Loucy (cell line): ENCODE measurements at regions not wholly inside any gene's neighbourhood (a gene's known extent, or its start where the extent isn't known, plus 50 kb on each side); places are given as distances from the start of the nearest gene placed in this dataset.

Experiments used
- H2AFZ ChIP-seq: fragments of 200-600 bp; sonication (generic); 2 replicates; pipeline ENCODE4 v1.6.0; 2016; ENCODE audit warnings: antibody characterized with exemption, mild to moderate bottlenecking, low read length, moderate library complexity
- H3F3A ChIP-seq: fragments of 200-600 bp; 2 replicates; pipeline ENCODE4 v1.6.0; 2016; ENCODE audit warnings: antibody characterized with exemption, low read depth, mild to moderate bottlenecking
- H3K27me3 ChIP-seq: fragments of 200-600 bp; sonication (generic); 2 replicates; pipeline ENCODE4 v1.6.1; 2014; ENCODE audit warnings: low read length, mild to moderate bottlenecking; ENCODE audit not compliant: insufficient read depth, poor library complexity, severe bottlenecking
- H3K36me3 ChIP-seq: fragments of 200-600 bp; sonication (generic); 2 replicates; pipeline ENCODE4 v1.6.1; 2016; ENCODE audit warnings: low read length; ENCODE audit not compliant: insufficient read depth
- H3K4me1 ChIP-seq: fragments of 200-600 bp; sonication (generic); 2 replicates; pipeline ENCODE4 v1.5.1; 2014; ENCODE audit warnings: low read length, mild to moderate bottlenecking; ENCODE audit not compliant: insufficient read depth, poor library complexity, severe bottlenecking
- H3K4me2 ChIP-seq: fragments of 200-600 bp; sonication (generic); 2 replicates; pipeline ENCODE4 v1.6.0; 2014; ENCODE audit warnings: antibody characterized with exemption, low read length, low read depth, mild to moderate bottlenecking; ENCODE audit not compliant: poor library complexity, severe bottlenecking
- H3K4me3 ChIP-seq: fragments of 200-600 bp; sonication (generic); 2 replicates; pipeline ENCODE4 v1.5.1; 2014; ENCODE audit warnings: low read length, mild to moderate bottlenecking, mixed read lengths; ENCODE audit not compliant: poor library complexity, severe bottlenecking
- H3K79me2 ChIP-seq: fragments of 200-600 bp; sonication (generic); 2 replicates; pipeline ENCODE4 v1.6.1; 2014; ENCODE audit warnings: low read length; ENCODE audit not compliant: insufficient read depth
- H3K9ac ChIP-seq: fragments of 200-600 bp; sonication (generic); 2 replicates; pipeline ENCODE4 v1.6.0; 2014; ENCODE audit warnings: mild to moderate bottlenecking, low read depth, low read length, moderate library complexity; ENCODE audit not compliant: poor library complexity, severe bottlenecking
- H3K9me2 ChIP-seq: fragments of 200-600 bp; sonication (generic); replicated peaks from 2 replicates; pipeline ENCODE4 v1.6.1; 2016; ENCODE audit warnings: low read depth, low read length, mixed read lengths
- H3K9me3 ChIP-seq: fragments of 200-600 bp; sonication (generic); 2 replicates; pipeline ENCODE4 v1.6.1; 2014; ENCODE audit warnings: mild to moderate bottlenecking, antibody characterized with exemption, low read length, low read depth; ENCODE audit not compliant: insufficient read depth
- H4K20me1 ChIP-seq: fragments of 200-600 bp; sonication (generic); 2 replicates; pipeline ENCODE4 v1.6.0; 2014; ENCODE audit warnings: antibody characterized with exemption, low read length, mild to moderate bottlenecking; ENCODE audit not compliant: insufficient read depth, poor library complexity, severe bottlenecking
- EZH2phosphoT487 ChIP-seq: fragments of 200-600 bp; IDR thresholded peaks from 2 replicates; pipeline ENCODE4 v1.6.1; 2018; ENCODE audit warnings: antibody characterized with exemption, mild to moderate bottlenecking, moderate library complexity, borderline replicate concordance
- TF ChIP-seq, protein P1 (sequence below): fragments of 200-600 bp; sonication (generic); conservative IDR thresholded peaks from 2 replicates; pipeline ENCODE4 v1.5.1; 2014; ENCODE audit warnings: mild to moderate bottlenecking, antibody characterized with exemption, low read length

DNA sequence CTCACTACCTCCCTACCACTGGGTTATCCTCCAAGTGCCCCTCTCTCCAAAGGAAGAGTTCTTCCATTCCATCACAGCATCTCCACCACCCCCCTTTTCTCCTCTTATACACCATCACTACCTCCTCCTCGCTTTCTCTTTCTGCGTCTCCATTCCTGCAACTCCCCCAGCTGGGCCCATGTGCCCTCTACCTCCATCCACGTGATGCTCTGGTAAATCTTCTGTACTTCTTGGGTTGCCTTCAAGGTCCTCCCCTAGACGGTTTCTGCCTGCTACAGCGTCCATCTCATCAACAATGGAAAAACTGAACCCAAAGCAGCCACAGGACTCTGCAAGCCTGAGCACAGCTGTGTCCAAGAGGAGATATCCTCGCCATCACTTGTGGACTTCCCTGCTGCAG, 129.5 kb upstream of the SLCO3A1 start:
- Histone ChIP-seq H3K4me3 (no peak overlapping the region), H3K9me2 (no peaks in the 10 kb centered on the region), H3K27me3 (no peaks in the 10 kb centered on the region), H3K4me1 (no peaks in the 10 kb centered on the region), H2AFZ (no peak overlapping the region), H3K9me3 (no peaks in the 10 kb centered on the region), H3K9ac (no peak overlapping the region), H3K36me3 (no peaks in the 10 kb centered on the region), H4K20me1 (no peaks in the 10 kb centered on the region), H3F3A (no peaks in the 10 kb centered on the region), H3K79me2 (no peaks in the 10 kb centered on the region), H3K4me2 (no peak overlapping the region)
- no peak for TF ChIP-seq EZH2phosphoT487
- TF ChIP-seq, protein P1, sequence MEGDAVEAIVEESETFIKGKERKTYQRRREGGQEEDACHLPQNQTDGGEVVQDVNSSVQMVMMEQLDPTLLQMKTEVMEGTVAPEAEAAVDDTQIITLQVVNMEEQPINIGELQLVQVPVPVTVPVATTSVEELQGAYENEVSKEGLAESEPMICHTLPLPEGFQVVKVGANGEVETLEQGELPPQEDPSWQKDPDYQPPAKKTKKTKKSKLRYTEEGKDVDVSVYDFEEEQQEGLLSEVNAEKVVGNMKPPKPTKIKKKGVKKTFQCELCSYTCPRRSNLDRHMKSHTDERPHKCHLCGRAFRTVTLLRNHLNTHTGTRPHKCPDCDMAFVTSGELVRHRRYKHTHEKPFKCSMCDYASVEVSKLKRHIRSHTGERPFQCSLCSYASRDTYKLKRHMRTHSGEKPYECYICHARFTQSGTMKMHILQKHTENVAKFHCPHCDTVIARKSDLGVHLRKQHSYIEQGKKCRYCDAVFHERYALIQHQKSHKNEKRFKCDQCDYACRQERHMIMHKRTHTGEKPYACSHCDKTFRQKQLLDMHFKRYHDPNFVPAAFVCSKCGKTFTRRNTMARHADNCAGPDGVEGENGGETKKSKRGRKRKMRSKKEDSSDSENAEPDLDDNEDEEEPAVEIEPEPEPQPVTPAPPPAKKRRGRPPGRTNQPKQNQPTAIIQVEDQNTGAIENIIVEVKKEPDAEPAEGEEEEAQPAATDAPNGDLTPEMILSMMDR, result no peak

DNA sequence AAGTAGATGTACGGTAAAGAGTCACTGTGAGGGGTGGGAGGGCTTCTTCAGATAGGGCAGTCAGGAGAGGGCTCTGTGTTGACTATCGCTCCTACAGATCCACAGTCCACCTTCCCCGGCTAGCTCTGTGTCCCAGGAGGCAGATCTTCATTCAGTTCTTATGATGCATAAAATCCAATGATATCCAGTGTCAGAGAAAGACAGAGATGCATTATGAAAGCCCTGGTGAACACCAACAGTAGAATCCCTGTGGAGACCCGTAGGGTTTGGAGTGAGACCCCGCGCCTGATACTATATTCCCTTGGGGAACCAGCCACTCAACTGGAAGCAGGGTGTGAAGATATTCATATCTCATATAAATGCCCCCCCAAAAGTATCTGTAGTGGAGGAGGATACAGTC, 119.8 kb upstream of the SLCO3A1 start:
- Histone ChIP-seq H4K20me1 (no peaks in the 10 kb centered on the region), H3K9me3 (no peaks in the 10 kb centered on the region), H3K9ac (no peak overlapping the region), H3K36me3 (no peaks in the 10 kb centered on the region), H3K79me2 (no peaks in the 10 kb centered on the region), H3K27me3 (no peaks in the 10 kb centered on the region), H3K4me3 (no peak overlapping the region), H3K4me1 (no peaks in the 10 kb centered on the region), H3F3A (no peaks in the 10 kb centered on the region), H2AFZ (no peak overlapping the region), H3K9me2 (no peaks in the 10 kb centered on the region), H3K4me2 (no peak overlapping the region)
- no peak for TF ChIP-seq EZH2phosphoT487
- TF ChIP-seq, protein P1, result no peak

DNA sequence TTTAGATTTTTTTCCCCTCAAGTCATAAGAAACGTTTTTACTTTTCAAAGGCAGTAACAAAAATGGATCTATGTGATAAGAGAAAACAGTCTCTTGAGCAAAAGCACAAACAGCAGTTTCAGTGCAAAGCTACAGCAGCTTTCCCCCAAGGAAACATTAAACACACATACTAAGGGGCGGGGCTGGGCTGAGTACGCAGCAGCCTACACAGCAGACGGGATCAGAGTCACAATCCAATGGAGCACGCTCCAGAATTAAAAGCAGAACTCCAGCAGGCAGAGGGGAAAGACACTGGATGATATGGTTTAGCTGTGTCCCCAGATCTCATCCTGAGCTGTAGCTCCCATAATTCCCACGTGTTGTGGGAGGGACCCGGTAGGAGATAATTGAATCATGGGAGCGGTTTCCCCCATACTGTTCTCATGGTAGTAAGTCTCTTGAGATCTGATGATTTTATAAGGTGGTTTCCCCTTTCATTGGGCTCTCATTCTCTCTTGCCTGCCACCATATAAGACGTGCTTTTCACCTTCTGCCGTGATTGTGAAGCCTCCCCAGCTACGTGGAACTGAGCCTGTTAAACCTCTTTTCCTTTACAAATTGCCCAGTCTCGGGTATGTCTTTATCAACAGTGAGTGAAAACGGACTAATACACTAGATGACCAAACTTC, 116.2 kb upstream of the SLCO3A1 start:
- no peaks in the 10 kb centered on the region for H3K4me1 ChIP-seq
- H3K36me3 ChIP-seq, result no peaks in the 10 kb centered on the region
- no peak overlapping the region for H3K4me3 ChIP-seq
- H3K27me3 ChIP-seq, result no peaks in the 10 kb centered on the region
- TF ChIP-seq, protein P1, result no peak
- TF ChIP-seq EZH2phosphoT487, result no peak
- no peaks in the 10 kb centered on the region for H3F3A ChIP-seq
- no peak overlapping the region for H3K9ac ChIP-seq
- no peak overlapping the region for H2AFZ ChIP-seq
- no peaks in the 10 kb centered on the region for H3K9me2 ChIP-seq
- no peak overlapping the region for H3K4me2 ChIP-seq
- H3K9me3 ChIP-seq, result no peaks in the 10 kb centered on the region
- H4K20me1 ChIP-seq, result no peaks in the 10 kb centered on the region
- no peaks in the 10 kb centered on the region for H3K79me2 ChIP-seq
